IMR-90 (cell line): ENCODE measurements at regions not wholly inside any gene's neighbourhood (a gene's known extent, or its start where the extent isn't known, plus 50 kb on each side); places are given as distances from the start of the nearest gene placed in this dataset.
"Not testable (repeated sequence)": the region's sequence is repeated elsewhere in the genome, so short reads cannot be mapped to it uniquely, and the experiment has no call there.

Experiments
- BHLHE40 ChIP-seq: fragments of 150-350 bp; IDR thresholded peaks from 2 replicates; pipeline ENCODE4 v1.6.1; 2016; ENCODE audit warnings: mild to moderate bottlenecking, low read depth, low read length
- CEBPB ChIP-seq: IDR thresholded peaks from 2 replicates; pipeline ENCODE4 v1.6.1; 2012; ENCODE audit warnings: low read depth, low read length, improper control_type of control experiment
- CTCF ChIP-seq: conservative IDR thresholded peaks from 2 replicates; pipeline ENCODE4 v1.5.1; 2012; ENCODE audit warnings: mild to moderate bottlenecking, low read depth, low read length, improper control_type of control experiment
- ELK1 ChIP-seq: fragments of 150-350 bp; IDR thresholded peaks from 2 replicates; pipeline ENCODE4 v1.6.1; 2016; ENCODE audit warnings: low read depth, mild to moderate bottlenecking, low read length, moderate library complexity, borderline replicate concordance
- MAFK ChIP-seq: IDR thresholded peaks from 2 replicates; pipeline ENCODE4 v1.6.1; 2012; ENCODE audit warnings: low read depth, low read length, improper control_type of control experiment
- MXI1 ChIP-seq: IDR thresholded peaks from 2 replicates; pipeline ENCODE4 v1.6.1; 2012; ENCODE audit warnings: low read depth, mild to moderate bottlenecking, low read length, moderate library complexity, borderline replicate concordance
- NFE2L2 ChIP-seq: fragments of 150-350 bp; IDR thresholded peaks from 2 replicates; pipeline ENCODE4 v1.6.1; 2016; ENCODE audit warnings: low read depth, mild to moderate bottlenecking, low read length
- POLR2A ChIP-seq: IDR thresholded peaks from 2 replicates; pipeline ENCODE4 v1.6.1; 2012; ENCODE audit warnings: mild to moderate bottlenecking, low read depth, low read length
- RAD21 ChIP-seq: IDR thresholded peaks from 2 replicates; pipeline ENCODE4 v1.6.1; 2012; ENCODE audit warnings: low read length, improper control_type of control experiment
- RFX5 ChIP-seq: IDR thresholded peaks from 2 replicates; pipeline ENCODE4 v1.8.0; 2012; ENCODE audit warnings: low read depth, mild to moderate bottlenecking, low read length, moderate library complexity
- TF ChIP-seq, protein P1 (sequence below): fragments of 150-350 bp; IDR thresholded peaks from 2 replicates; pipeline ENCODE4 v1.6.1; 2017; ENCODE audit warnings: mild to moderate bottlenecking, antibody characterized with exemption, low read length, low read depth

GRCh38 chr15:22178438-22178837 is 98.1 kb downstream of the OR4M2 start:
- not testable (repeated sequence) for TF ChIP-seq CTCF, NFE2L2, MAFK, RAD21, POLR2A, RFX5, MXI1, BHLHE40, ELK1, CEBPB
- TF ChIP-seq, protein P1, sequence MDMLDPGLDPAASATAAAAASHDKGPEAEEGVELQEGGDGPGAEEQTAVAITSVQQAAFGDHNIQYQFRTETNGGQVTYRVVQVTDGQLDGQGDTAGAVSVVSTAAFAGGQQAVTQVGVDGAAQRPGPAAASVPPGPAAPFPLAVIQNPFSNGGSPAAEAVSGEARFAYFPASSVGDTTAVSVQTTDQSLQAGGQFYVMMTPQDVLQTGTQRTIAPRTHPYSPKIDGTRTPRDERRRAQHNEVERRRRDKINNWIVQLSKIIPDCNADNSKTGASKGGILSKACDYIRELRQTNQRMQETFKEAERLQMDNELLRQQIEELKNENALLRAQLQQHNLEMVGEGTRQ: not testable (repeated sequence)
